MM.1S (cell line): ENCODE measurements at regions not wholly inside any gene's neighbourhood (a gene's known extent, or its start where the extent isn't known, plus 50 kb on each side); places are given as distances from the start of the nearest gene placed in this dataset.

ENCODE experiments used
- EZH2 ChIP-seq: fragments of 300-600 bp; sonication (generic); optimal IDR thresholded peaks from 2 replicates; pipeline ENCODE3; 2017; ENCODE audit warnings: low read depth, mild to moderate bottlenecking, antibody characterized with exemption, low read length, mixed read lengths
- EZH2phosphoT487 ChIP-seq: fragments of 300-600 bp; sonication (generic); IDR thresholded peaks from 2 replicates; pipeline ENCODE4 v1.6.1; 2018; ENCODE audit warnings: antibody characterized with exemption, low read length
- TF ChIP-seq, protein P1 (sequence below): fragments of 300-600 bp; sonication (generic); IDR thresholded peaks from 2 replicates; pipeline ENCODE4 v1.5.1; 2016; ENCODE audit warnings: antibody characterized with exemption, low read length, mixed read lengths

DNA sequence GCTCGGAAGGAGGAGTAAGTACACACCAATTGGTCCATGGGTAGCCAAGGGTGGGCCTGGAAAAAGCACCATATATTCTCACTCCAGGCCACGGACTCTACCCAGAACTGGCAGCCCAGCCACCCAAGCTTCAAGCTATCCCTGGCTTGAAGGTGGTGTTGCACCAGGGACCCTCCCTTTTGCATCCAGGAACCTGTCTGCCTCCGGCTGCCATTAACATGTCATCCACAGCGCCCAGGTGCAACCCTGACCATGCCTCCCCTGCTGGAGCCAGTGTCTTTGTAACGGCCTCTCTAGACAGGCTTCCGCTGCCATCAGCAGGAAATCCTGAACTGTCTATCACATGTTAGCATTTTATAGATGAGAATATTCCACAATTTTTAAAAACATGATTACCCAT is 2158.5 kb upstream of the RAG2 start:
- TF ChIP-seq, protein P1, sequence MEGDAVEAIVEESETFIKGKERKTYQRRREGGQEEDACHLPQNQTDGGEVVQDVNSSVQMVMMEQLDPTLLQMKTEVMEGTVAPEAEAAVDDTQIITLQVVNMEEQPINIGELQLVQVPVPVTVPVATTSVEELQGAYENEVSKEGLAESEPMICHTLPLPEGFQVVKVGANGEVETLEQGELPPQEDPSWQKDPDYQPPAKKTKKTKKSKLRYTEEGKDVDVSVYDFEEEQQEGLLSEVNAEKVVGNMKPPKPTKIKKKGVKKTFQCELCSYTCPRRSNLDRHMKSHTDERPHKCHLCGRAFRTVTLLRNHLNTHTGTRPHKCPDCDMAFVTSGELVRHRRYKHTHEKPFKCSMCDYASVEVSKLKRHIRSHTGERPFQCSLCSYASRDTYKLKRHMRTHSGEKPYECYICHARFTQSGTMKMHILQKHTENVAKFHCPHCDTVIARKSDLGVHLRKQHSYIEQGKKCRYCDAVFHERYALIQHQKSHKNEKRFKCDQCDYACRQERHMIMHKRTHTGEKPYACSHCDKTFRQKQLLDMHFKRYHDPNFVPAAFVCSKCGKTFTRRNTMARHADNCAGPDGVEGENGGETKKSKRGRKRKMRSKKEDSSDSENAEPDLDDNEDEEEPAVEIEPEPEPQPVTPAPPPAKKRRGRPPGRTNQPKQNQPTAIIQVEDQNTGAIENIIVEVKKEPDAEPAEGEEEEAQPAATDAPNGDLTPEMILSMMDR, result no peak
- TF ChIP-seq EZH2 (no peak), EZH2phosphoT487 (no peak)
